HG03108 (cell line): ENCODE measurements at regions not wholly inside any gene's neighbourhood (a gene's known extent, or its start where the extent isn't known, plus 50 kb on each side); places are given as distances from the start of the nearest gene placed in this dataset.

Source experiments
- ATAC-seq: cut with Tn5 transposase; IDR thresholded peaks from one replicate; pipeline ENCODE4 v1.9.1; 2021; ENCODE audit warnings: moderate library complexity; ENCODE audit not compliant: unreplicated experiment

- no peak for ATAC-seq
Observed at GRCh38 chr20:59429396-59429795, 129.0 kb downstream of the EDN3 start.

GRCh38 chr20:59431014-59431413 lies 130.6 kb downstream of the EDN3 start:
- no peak for ATAC-seq

- no peak for ATAC-seq
Observed at GRCh38 chr20:59434960-59435359, 134.5 kb downstream of the EDN3 start.

GRCh38 chr20:59435518-59435917 lies 135.1 kb downstream of the EDN3 start:
- no peak for ATAC-seq

- no peak for ATAC-seq
Observed at GRCh38 chr20:59437601-59438031, 137.2 kb downstream of the EDN3 start.

- ATAC-seq: no peak
Observed at GRCh38 chr20:59438201-59438600, 137.8 kb downstream of the EDN3 start.

GRCh38 chr20:59439243-59439642 lies 138.8 kb downstream of the EDN3 start:
- no peak for ATAC-seq

GRCh38 chr20:59441306-59441705 lies 140.9 kb downstream of the EDN3 start:
- ATAC-seq: no peak

- no peak for ATAC-seq
Observed at GRCh38 chr20:59441860-59442810, 141.7 kb downstream of the EDN3 start.

- no peak for ATAC-seq
Observed at GRCh38 chr20:59443550-59443949, 143.1 kb downstream of the EDN3 start.

- ATAC-seq: no peak
Observed at GRCh38 chr20:59446376-59446775, 146.0 kb downstream of the EDN3 start.

GRCh38 chr20:59448196-59448595 lies 147.8 kb downstream of the EDN3 start:
- ATAC-seq: no peak

GRCh38 chr20:59448851-59449444 lies 148.5 kb downstream of the EDN3 start:
- no peak for ATAC-seq

- no peak for ATAC-seq
Observed at GRCh38 chr20:59451066-59451630, 150.7 kb downstream of the EDN3 start.

GRCh38 chr20:59451641-59452040 lies 151.2 kb downstream of the EDN3 start:
- ATAC-seq: no peak

- ATAC-seq: no peak
Observed at GRCh38 chr20:59452856-59453255, 151.5 kb upstream of the PHACTR3 start.

- ATAC-seq: no peak
Observed at GRCh38 chr20:59453759-59454560, 150.4 kb upstream of the PHACTR3 start.

- ATAC-seq: no peak
Observed at GRCh38 chr20:59455402-59456341, 148.7 kb upstream of the PHACTR3 start.

GRCh38 chr20:59456342-59457279 lies 147.7 kb upstream of the PHACTR3 start:
- no peak for ATAC-seq
